ENCODE measurements at regions not wholly inside any gene's neighbourhood (a gene's known extent, or its start where the extent isn't known, plus 50 kb on each side); places are given as distances from the start of the nearest gene placed in this dataset.

DNA sequence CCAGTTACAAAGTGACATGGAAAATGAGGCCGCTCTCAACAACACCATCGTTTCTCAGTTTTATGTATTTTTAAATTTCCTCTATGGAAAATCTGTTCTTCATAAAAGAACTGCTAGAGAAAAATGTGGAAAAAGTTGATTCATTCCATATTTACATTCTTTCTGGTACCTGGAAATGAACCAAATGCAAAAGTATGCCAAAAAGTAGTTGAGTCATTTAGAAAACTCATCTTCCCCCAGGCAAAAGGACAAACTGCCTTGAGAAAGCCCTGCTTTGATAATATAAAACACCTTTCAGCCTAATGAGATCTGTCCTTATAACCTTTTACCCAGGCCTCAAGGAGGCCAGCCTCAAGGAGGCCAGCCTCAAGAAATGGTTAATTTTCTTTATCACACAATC is 283.0 kb upstream of the VEPH1 start (continued):
- TF ChIP-seq CTBP2 (IDR thresholded peaks at IDR 0.05; ENCODE audit: borderline replicate concordance, insufficient read depth, insufficient read length, low read length) (no peak), SP1 (IDR thresholded peaks at IDR 0.05; ENCODE audit: low read depth, low read length) (no peak), GABPA (IDR thresholded peaks at IDR 0.05; ENCODE audit: borderline replicate concordance, insufficient read depth, low read length) (no peak), RFX5 (IDR thresholded peaks at IDR 0.05; ENCODE audit: borderline replicate concordance, low read depth, low read length) (no peak)
